ENCODE measurements at regions not wholly inside any gene's neighbourhood (a gene's known extent, or its start where the extent isn't known, plus 50 kb on each side); places are given as distances from the start of the nearest gene placed in this dataset.

GRCh38 chr12:59173695-59174094 is 253.4 kb upstream of the LRIG3 start:
- whole genome bisulfite sequencing (ENCODE audit: extremely low coverage, insufficient coverage, low lambda C conversion rate): no CpG with 5 or more reads among the region's 4 CpGs
- no peak overlapping the region for H2BK5ac ChIP-seq (ENCODE audit: low read length)

GRCh38 chr12:59168647-59169046 is 248.3 kb upstream of the LRIG3 start:
- no CpG with 5 or more reads among the region's 2 CpGs for WGBS (ENCODE audit: extremely low coverage, insufficient coverage, low lambda C conversion rate)
- H3K36me3 ChIP-seq (ENCODE audit: control insufficient read depth, insufficient read depth, low read length): no peaks in the 10 kb centered on the region
- H4K5ac ChIP-seq (ENCODE audit: low read length): no peak overlapping the region
- H3K56ac ChIP-seq (ENCODE audit: low read length): no peak overlapping the region
- no peak overlapping the region for H3K18ac ChIP-seq (ENCODE audit: low read length)
- H3K9ac ChIP-seq (ENCODE audit: low read length): no peak overlapping the region
- no peak overlapping the region for H2AK5ac ChIP-seq (ENCODE audit: low read length)
- no peak overlapping the region for H2BK15ac ChIP-seq (replicated peaks; ENCODE audit: low read depth)
- no peak overlapping the region for H4K8ac ChIP-seq (ENCODE audit: low read depth, low read length)
- H3K23ac ChIP-seq (ENCODE audit: low read length): no peak overlapping the region
- no peak overlapping the region for H3K4ac ChIP-seq (ENCODE audit: low read depth, low read length)
- H3K27ac ChIP-seq (ENCODE audit: low read depth, low read length): no peak overlapping the region
- no peaks in the 10 kb centered on the region for H3K4me1 ChIP-seq (ENCODE audit: control insufficient read depth, low read depth, low read length)
- no peak overlapping the region for H3K4me2 ChIP-seq (ENCODE audit: low read length)
- H2BK5ac ChIP-seq (ENCODE audit: low read length): no peak overlapping the region
- H3K79me1 ChIP-seq (ENCODE audit: low read length): no peaks in the 10 kb centered on the region
- no peak overlapping the region for H3K4me3 ChIP-seq (ENCODE audit: low read length)
- no peaks in the 10 kb centered on the region for H3K27me3 ChIP-seq (ENCODE audit: insufficient read depth, low read length, poor library complexity)
- no peak overlapping the region for H2BK120ac ChIP-seq (ENCODE audit: low read depth, low read length)
- DNase-seq: no peak
- no peaks in the 10 kb centered on the region for H3K79me2 ChIP-seq (ENCODE audit: control insufficient read depth, insufficient read depth, low read length)

More at GRCh38 chr12:59173695-59174094, 253.4 kb upstream of the LRIG3 start:
- no peak overlapping the region for H3K9ac ChIP-seq (ENCODE audit: low read length)
- no peak overlapping the region for H2BK15ac ChIP-seq (replicated peaks; ENCODE audit: low read depth)
- no peak overlapping the region for H3K4ac ChIP-seq (ENCODE audit: low read depth, low read length)
- no peaks in the 10 kb centered on the region for H3K4me1 ChIP-seq (ENCODE audit: control insufficient read depth, low read depth, low read length)
- H3K4me2 ChIP-seq (ENCODE audit: low read length): no peak overlapping the region
- H3K23ac ChIP-seq (ENCODE audit: low read length): no peak overlapping the region
- no peaks in the 10 kb centered on the region for H3K79me2 ChIP-seq (ENCODE audit: control insufficient read depth, insufficient read depth, low read length)
- H2BK120ac ChIP-seq (ENCODE audit: low read depth, low read length): no peak overlapping the region
- no peaks in the 10 kb centered on the region for H3K36me3 ChIP-seq (ENCODE audit: control insufficient read depth, insufficient read depth, low read length)
- H3K56ac ChIP-seq (ENCODE audit: low read length): no peak overlapping the region
- no peak overlapping the region for H2AK5ac ChIP-seq (ENCODE audit: low read length)
- no peak overlapping the region for H3K4me3 ChIP-seq (ENCODE audit: low read length)
- no peak overlapping the region for H3K27ac ChIP-seq (ENCODE audit: low read depth, low read length)
- DNase-seq: peak; percentile 23
- H4K8ac ChIP-seq (ENCODE audit: low read depth, low read length): no peak overlapping the region
- H3K18ac ChIP-seq (ENCODE audit: low read length): no peak overlapping the region
- no peaks in the 10 kb centered on the region for H3K27me3 ChIP-seq (ENCODE audit: insufficient read depth, low read length, poor library complexity)
- H3K79me1 ChIP-seq (ENCODE audit: low read length): no peaks in the 10 kb centered on the region
- no peak overlapping the region for H4K5ac ChIP-seq (ENCODE audit: low read length)

- Histone ChIP-seq H4K5ac (ENCODE audit: low read length) (no peak overlapping the region), H3K23ac (ENCODE audit: low read length) (no peak overlapping the region), H3K27ac (ENCODE audit: low read depth, low read length) (no peak overlapping the region), H3K4me3 (ENCODE audit: low read length) (no peak overlapping the region), H2BK120ac (ENCODE audit: low read depth, low read length) (no peak overlapping the region), H4K8ac (ENCODE audit: low read depth, low read length) (no peak overlapping the region), H3K9ac (ENCODE audit: low read length) (no peak overlapping the region), H3K56ac (ENCODE audit: low read length) (no peak overlapping the region), H2BK5ac (ENCODE audit: low read length) (no peak overlapping the region), H3K4ac (ENCODE audit: low read depth, low read length) (no peak overlapping the region), H3K18ac (ENCODE audit: low read length) (no peak overlapping the region), H3K79me1 (ENCODE audit: low read length) (no peaks in the 10 kb centered on the region), H3K36me3 (ENCODE audit: control insufficient read depth, insufficient read depth, low read length) (no peaks in the 10 kb centered on the region), H2BK15ac (replicated peaks; ENCODE audit: low read depth) (no peak overlapping the region), H3K27me3 (ENCODE audit: insufficient read depth, low read length, poor library complexity) (no peaks in the 10 kb centered on the region), H2AK5ac (ENCODE audit: low read length) (no peak overlapping the region), H3K79me2 (ENCODE audit: control insufficient read depth, insufficient read depth, low read length) (no peaks in the 10 kb centered on the region), H3K4me1 (ENCODE audit: control insufficient read depth, low read depth, low read length) (no peaks in the 10 kb centered on the region), H3K4me2 (ENCODE audit: low read length) (no peak overlapping the region)
- WGBS (ENCODE audit: extremely low coverage, insufficient coverage, low lambda C conversion rate): no CpG with 5 or more reads among the region's 1 CpG
- DNase-seq: no peak
These were observed 246.2 kb upstream of the LRIG3 start for GRCh38 chr12:59166457-59166856.

- Histone ChIP-seq H2BK5ac (ENCODE audit: low read length) (no peak overlapping the region), H3K4me3 (ENCODE audit: low read length) (no peak overlapping the region), H3K36me3 (ENCODE audit: control insufficient read depth, insufficient read depth, low read length) (no peaks in the 10 kb centered on the region), H4K5ac (ENCODE audit: low read length) (no peak overlapping the region), H3K27ac (ENCODE audit: low read depth, low read length) (no peak overlapping the region), H2BK15ac (replicated peaks; ENCODE audit: low read depth) (no peak overlapping the region), H4K8ac (ENCODE audit: low read depth, low read length) (no peak overlapping the region), H3K4ac (ENCODE audit: low read depth, low read length) (no peak overlapping the region), H3K56ac (ENCODE audit: low read length) (no peak overlapping the region), H3K9ac (ENCODE audit: low read length) (no peak overlapping the region), H2AK5ac (ENCODE audit: low read length) (no peak overlapping the region), H3K79me1 (ENCODE audit: low read length) (no peaks in the 10 kb centered on the region), H3K27me3 (ENCODE audit: insufficient read depth, low read length, poor library complexity) (no peaks in the 10 kb centered on the region), H3K18ac (ENCODE audit: low read length) (no peak overlapping the region), H3K23ac (ENCODE audit: low read length) (no peak overlapping the region), H3K4me1 (ENCODE audit: control insufficient read depth, low read depth, low read length) (no peaks in the 10 kb centered on the region), H3K4me2 (ENCODE audit: low read length) (no peak overlapping the region), H2BK120ac (ENCODE audit: low read depth, low read length) (no peak overlapping the region), H3K79me2 (ENCODE audit: control insufficient read depth, insufficient read depth, low read length) (no peaks in the 10 kb centered on the region)
- no CpG with 5 or more reads among the region's 4 CpGs for WGBS (ENCODE audit: extremely low coverage, insufficient coverage, low lambda C conversion rate)
- DNase-seq: peak; percentile 44
These were observed 244.9 kb upstream of the LRIG3 start for GRCh38 chr12:59164991-59165718.

- no peak overlapping the region for H2AK5ac ChIP-seq (ENCODE audit: low read length)
- DNase-seq: no peak
- no peaks in the 10 kb centered on the region for H3K79me1 ChIP-seq (ENCODE audit: low read length)
- no peak overlapping the region for H2BK5ac ChIP-seq (ENCODE audit: low read length)
- H3K79me2 ChIP-seq (ENCODE audit: control insufficient read depth, insufficient read depth, low read length): no peaks in the 10 kb centered on the region
- no peak overlapping the region for H3K9ac ChIP-seq (ENCODE audit: low read length)
- no peak overlapping the region for H2BK120ac ChIP-seq (ENCODE audit: low read depth, low read length)
- H3K4me1 ChIP-seq (ENCODE audit: control insufficient read depth, low read depth, low read length): no peaks in the 10 kb centered on the region
- no peak overlapping the region for H3K4ac ChIP-seq (ENCODE audit: low read depth, low read length)
- H3K23ac ChIP-seq (ENCODE audit: low read length): no peak overlapping the region
- H3K18ac ChIP-seq (ENCODE audit: low read length): no peak overlapping the region
- no peak overlapping the region for H4K8ac ChIP-seq (ENCODE audit: low read depth, low read length)
- H3K4me3 ChIP-seq (ENCODE audit: low read length): no peak overlapping the region
- H2BK15ac ChIP-seq (replicated peaks; ENCODE audit: low read depth): no peak overlapping the region
- no peak overlapping the region for H3K4me2 ChIP-seq (ENCODE audit: low read length)
- H3K27me3 ChIP-seq (ENCODE audit: insufficient read depth, low read length, poor library complexity): no peaks in the 10 kb centered on the region
- no peaks in the 10 kb centered on the region for H3K36me3 ChIP-seq (ENCODE audit: control insufficient read depth, insufficient read depth, low read length)
- H3K27ac ChIP-seq (ENCODE audit: low read depth, low read length): no peak overlapping the region
- H4K5ac ChIP-seq (ENCODE audit: low read length): no peak overlapping the region
- no peak overlapping the region for H3K56ac ChIP-seq (ENCODE audit: low read length)
These were observed 243.9 kb upstream of the LRIG3 start for GRCh38 chr12:59164226-59164625.

GRCh38 chr12:59158681-59159080 is 238.4 kb upstream of the LRIG3 start:
- no CpG with 5 or more reads among the region's 4 CpGs for WGBS (ENCODE audit: extremely low coverage, insufficient coverage, low lambda C conversion rate)
- no peak for DNase-seq
- H3K4me3 ChIP-seq (ENCODE audit: low read length): no peak overlapping the region

More at GRCh38 chr12:59158681-59159080, 238.4 kb upstream of the LRIG3 start:
- no peak overlapping the region for H3K27ac ChIP-seq (ENCODE audit: low read depth, low read length)
- H2AK5ac ChIP-seq (ENCODE audit: low read length): no peak overlapping the region
- H3K9ac ChIP-seq (ENCODE audit: low read length): no peak overlapping the region
- H3K36me3 ChIP-seq (ENCODE audit: control insufficient read depth, insufficient read depth, low read length): no peaks in the 10 kb centered on the region
- no peaks in the 10 kb centered on the region for H3K79me1 ChIP-seq (ENCODE audit: low read length)
- no peak overlapping the region for H4K5ac ChIP-seq (ENCODE audit: low read length)
- no peak overlapping the region for H2BK120ac ChIP-seq (ENCODE audit: low read depth, low read length)
- no peak overlapping the region for H3K18ac ChIP-seq (ENCODE audit: low read length)
- H2BK15ac ChIP-seq (replicated peaks; ENCODE audit: low read depth): no peak overlapping the region
- no peak overlapping the region for H2BK5ac ChIP-seq (ENCODE audit: low read length)
- no peak overlapping the region for H4K8ac ChIP-seq (ENCODE audit: low read depth, low read length)
- no peaks in the 10 kb centered on the region for H3K4me1 ChIP-seq (ENCODE audit: control insufficient read depth, low read depth, low read length)
- no peak overlapping the region for H3K4ac ChIP-seq (ENCODE audit: low read depth, low read length)
- no peak overlapping the region for H3K23ac ChIP-seq (ENCODE audit: low read length)
- no peaks in the 10 kb centered on the region for H3K79me2 ChIP-seq (ENCODE audit: control insufficient read depth, insufficient read depth, low read length)
- H3K4me2 ChIP-seq (ENCODE audit: low read length): no peak overlapping the region
- H3K27me3 ChIP-seq (ENCODE audit: insufficient read depth, low read length, poor library complexity): no peaks in the 10 kb centered on the region
- no peak overlapping the region for H3K56ac ChIP-seq (ENCODE audit: low read length)

Measured in mesendoderm (in vitro differentiated cells).